GM18507 (cell line): ENCODE measurements at regions not wholly inside any gene's neighbourhood (a gene's known extent, or its start where the extent isn't known, plus 50 kb on each side); places are given as distances from the start of the nearest gene placed in this dataset.

Experiments used
- DNase-seq: peaks from one replicate; pipeline ENCODE4 v3.0.0; 2011; ENCODE audit warnings: low read depth; ENCODE audit not compliant: insufficient read length; ENCODE audit errors: extremely low spot score
- FAIRE-seq: peaks from 2 replicates; lab custom pipeline; 2011; peaks lifted over from hg19 to GRCh38; lab: Jason Lieb, UNC

GRCh38 chr22:48268771-48269552, 1506.5 kb downstream of the TBC1D22A start:
- no peak for FAIRE-seq
- DNase-seq, result no peak

GRCh38 chr22:48268293-48268692, 1505.8 kb downstream of the TBC1D22A start:
- DNase-seq, result no peak
- FAIRE-seq, result no peak

GRCh38 chr22:48267681-48268080, 1505.2 kb downstream of the TBC1D22A start:
- DNase-seq (no peak), FAIRE-seq (no peak)

GRCh38 chr22:48265000-48265625, 1502.7 kb downstream of the TBC1D22A start:
- FAIRE-seq (no peak), DNase-seq (no peak)

- no peak for DNase-seq
- FAIRE-seq, result no peak
These were observed 1502.1 kb downstream of the TBC1D22A start for GRCh38 chr22:48264586-48264985.

GRCh38 chr22:48263791-48264351, 1501.4 kb downstream of the TBC1D22A start:
- no peak for FAIRE-seq
- no peak for DNase-seq

- FAIRE-seq, result no peak
- DNase-seq, result no peak
These were observed 1500.9 kb downstream of the TBC1D22A start for GRCh38 chr22:48263431-48263765.

GRCh38 chr22:48262596-48263430, 1500.4 kb downstream of the TBC1D22A start:
- FAIRE-seq (no peak), DNase-seq (no peak)

GRCh38 chr22:48261706-48262105, 1499.3 kb downstream of the TBC1D22A start:
- DNase-seq (no peak), FAIRE-seq (no peak)

GRCh38 chr22:48261048-48261621, 1498.7 kb downstream of the TBC1D22A start:
- FAIRE-seq (no peak), DNase-seq (no peak)

- DNase-seq (no peak), FAIRE-seq (no peak)
These were observed 1497.7 kb downstream of the TBC1D22A start for GRCh38 chr22:48259991-48260670.

- FAIRE-seq (no peak), DNase-seq (no peak)
These were observed 1496.4 kb downstream of the TBC1D22A start for GRCh38 chr22:48258811-48259210.

GRCh38 chr22:48258064-48258701, 1495.7 kb downstream of the TBC1D22A start:
- FAIRE-seq, result no peak
- no peak for DNase-seq

- no peak for DNase-seq
- no peak for FAIRE-seq
These were observed 1495.2 kb downstream of the TBC1D22A start for GRCh38 chr22:48257685-48258055.

- FAIRE-seq (no peak), DNase-seq (no peak)
These were observed 1494.6 kb downstream of the TBC1D22A start for GRCh38 chr22:48256776-48257684.

GRCh38 chr22:48256041-48256739, 1493.7 kb downstream of the TBC1D22A start:
- DNase-seq (no peak), FAIRE-seq (no peak)

GRCh38 chr22:48254311-48254873, 1491.9 kb downstream of the TBC1D22A start:
- FAIRE-seq (no peak), DNase-seq (no peak)
